Central memory CD8-positive, alpha-beta T cell (primary cell): ENCODE measurements at regions not wholly inside any gene's neighbourhood (a gene's known extent, or its start where the extent isn't known, plus 50 kb on each side); places are given as distances from the start of the nearest gene placed in this dataset.
A peak's percentile ranks its signal among the peaks of the same experiment; 100 is the strongest.
"Not testable (repeated sequence)": the region's sequence is repeated elsewhere in the genome, so short reads cannot be mapped to it uniquely, and the experiment has no call there.

Experiments used
- ATAC-seq: fragments of 150-1000 bp; cut with Tn5 transposase; replicated peaks from 2 replicates; pipeline ENCODE4 v1.10.0; 2022; ENCODE audit warnings: mild to moderate bottlenecking, moderate FRiP score, moderate number of reproducible peaks; ENCODE audit not compliant: poor library complexity, severe bottlenecking; ENCODE audit errors: extremely low read depth
- DNase-seq, 2 donors: peaks; one replicate each; pipeline ENCODE4 v3.0.0; 2021; ENCODE audit warnings: low spot score in 2 of 2
- H3K27ac Mint-ChIP-seq: one replicate; pipeline ENCODE4 v1.8.0; 2022; ENCODE audit warnings: low read depth, mild to moderate bottlenecking, moderate library complexity, mixed read lengths
- H3K27me3 Mint-ChIP-seq: one replicate; pipeline ENCODE4 v1.8.0; 2022; ENCODE audit warnings: mixed read lengths
- H3K36me3 Mint-ChIP-seq: one replicate; pipeline ENCODE4 v1.8.0; 2022; ENCODE audit warnings: mild to moderate bottlenecking, moderate library complexity, mixed read lengths; ENCODE audit not compliant: insufficient read depth
- H3K4me1 Mint-ChIP-seq: one replicate; pipeline ENCODE4 v1.8.0; 2022; ENCODE audit warnings: mixed read lengths
- H3K4me3 Mint-ChIP-seq: one replicate; pipeline ENCODE4 v1.8.0; 2022; ENCODE audit warnings: mild to moderate bottlenecking, moderate library complexity, mixed read lengths
- H3K9me3 Mint-ChIP-seq: one replicate; pipeline ENCODE4 v1.8.0; 2022; ENCODE audit warnings: mixed read lengths

DNA sequence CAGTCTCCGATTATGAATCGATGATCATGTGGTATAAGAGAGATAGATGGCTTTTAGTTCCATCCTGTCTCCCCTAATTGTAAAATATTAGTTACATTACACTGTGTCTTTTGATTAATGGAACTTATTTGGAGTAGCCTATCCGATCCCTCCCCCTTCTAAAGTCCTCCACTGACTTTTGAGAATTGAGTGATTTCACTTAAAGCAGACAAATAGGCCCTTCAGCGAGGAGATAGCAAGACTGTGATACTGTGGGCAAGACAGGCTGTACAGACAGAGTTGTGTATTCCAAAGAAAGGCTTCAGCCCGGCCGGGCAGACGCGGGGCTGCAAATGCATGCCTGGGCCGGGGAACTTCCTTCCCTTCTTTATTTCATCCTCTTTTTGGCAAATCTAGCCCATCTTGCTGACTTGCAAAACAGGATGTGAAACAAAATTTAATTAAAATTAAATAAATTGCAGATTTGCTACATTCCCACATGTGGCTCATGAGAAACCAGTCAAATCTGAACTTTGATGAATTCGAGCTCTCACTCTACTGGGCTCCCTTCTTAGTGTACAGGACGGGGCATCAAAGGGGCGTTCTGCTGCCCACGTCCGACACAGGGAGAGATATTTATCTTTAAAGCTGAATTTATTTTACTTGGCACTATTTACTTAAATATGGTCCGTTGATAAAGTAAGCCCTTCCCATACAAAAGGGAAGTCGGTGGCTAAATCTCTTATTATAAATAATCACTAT lies 314.8 kb downstream of the ZNF536 start:
- no peak for ATAC-seq
- peaks cover 5% of the 10 kb centered on the region for H3K4me1 Mint-ChIP-seq
- H3K27ac Mint-ChIP-seq = no peak overlapping the region
- H3K27me3 Mint-ChIP-seq = peaks cover 95% of the 10 kb centered on the region
- H3K36me3 Mint-ChIP-seq = no peaks in the 10 kb centered on the region
- H3K9me3 Mint-ChIP-seq = no peaks in the 10 kb centered on the region
- H3K4me3 Mint-ChIP-seq = no peak overlapping the region
- no peak for DNase-seq

DNA sequence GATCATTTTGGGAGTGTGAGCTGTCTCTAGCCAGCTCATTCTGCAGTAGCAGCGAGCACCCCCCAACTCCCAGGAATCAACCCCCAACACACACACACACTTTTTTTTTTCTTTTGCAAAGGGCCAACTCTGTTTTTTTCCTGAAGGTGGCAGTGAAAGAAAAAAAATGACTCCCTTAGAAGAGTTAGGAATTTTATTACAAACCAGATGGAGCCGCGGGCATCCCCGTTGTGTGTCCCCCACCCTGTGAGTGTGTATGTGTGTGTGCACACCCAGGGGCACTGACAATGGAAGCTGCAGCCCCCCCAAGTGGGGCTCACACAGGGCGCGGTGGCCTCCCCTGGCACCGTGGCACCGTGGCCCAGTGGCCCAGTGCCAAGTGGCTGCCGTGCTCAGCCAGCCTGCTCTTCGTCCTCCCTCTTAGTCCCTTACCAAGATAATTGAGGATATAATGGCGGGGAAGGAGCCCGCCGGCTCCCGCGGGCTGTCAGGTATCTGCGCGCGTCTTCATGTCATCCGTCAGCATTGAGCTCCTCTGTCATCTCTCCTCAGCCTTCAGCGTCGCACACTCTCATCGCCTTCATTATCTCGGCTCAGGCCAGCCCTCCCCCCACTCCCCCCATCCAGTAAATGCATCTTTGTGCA lies 314.1 kb downstream of the ZNF536 start:
- H3K4me1 Mint-ChIP-seq = peaks cover under 1% of the 10 kb centered on the region
- H3K27ac Mint-ChIP-seq = no peak overlapping the region
- peaks cover 95% of the 10 kb centered on the region for H3K27me3 Mint-ChIP-seq
- no peak for ATAC-seq
- H3K36me3 Mint-ChIP-seq = no peaks in the 10 kb centered on the region
- no peaks in the 10 kb centered on the region for H3K9me3 Mint-ChIP-seq
- DNase-seq = no peak
- H3K4me3 Mint-ChIP-seq = no peak overlapping the region

DNA sequence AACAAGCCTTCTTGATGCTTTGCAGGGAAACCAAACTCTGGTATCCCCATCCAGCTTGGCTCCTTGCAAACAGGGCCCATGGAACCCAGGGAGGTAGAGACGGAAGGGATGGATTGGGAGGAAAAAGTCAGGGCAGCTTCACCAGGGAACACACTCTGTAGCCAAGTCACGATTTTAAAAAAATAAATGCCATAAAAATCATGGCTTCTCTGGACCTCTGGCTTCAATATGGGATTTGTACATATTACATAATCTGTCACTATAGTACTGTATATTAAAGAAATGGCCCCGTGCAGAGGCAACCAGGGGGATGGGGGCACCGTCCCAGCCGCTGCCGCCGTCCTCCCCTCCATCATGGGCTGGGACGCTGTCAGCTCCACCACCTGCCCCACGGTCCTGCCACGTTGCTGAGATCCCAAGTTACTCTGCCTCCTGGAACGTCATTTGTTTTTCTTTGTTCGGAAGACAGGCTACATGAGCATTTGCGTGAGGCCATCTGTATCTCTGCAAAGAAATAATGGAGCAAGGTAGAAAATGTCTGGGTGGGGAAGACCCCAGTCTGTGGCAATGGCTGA lies 313.3 kb downstream of the ZNF536 start:
- no peak for ATAC-seq
- Mint-ChIP-seq H3K27ac (no peak overlapping the region), H3K4me3 (no peak overlapping the region), H3K36me3 (no peaks in the 10 kb centered on the region), H3K27me3 (peaks cover 94% of the 10 kb centered on the region), H3K4me1 (no peaks in the 10 kb centered on the region), H3K9me3 (no peaks in the 10 kb centered on the region)
- no peak for DNase-seq

DNA sequence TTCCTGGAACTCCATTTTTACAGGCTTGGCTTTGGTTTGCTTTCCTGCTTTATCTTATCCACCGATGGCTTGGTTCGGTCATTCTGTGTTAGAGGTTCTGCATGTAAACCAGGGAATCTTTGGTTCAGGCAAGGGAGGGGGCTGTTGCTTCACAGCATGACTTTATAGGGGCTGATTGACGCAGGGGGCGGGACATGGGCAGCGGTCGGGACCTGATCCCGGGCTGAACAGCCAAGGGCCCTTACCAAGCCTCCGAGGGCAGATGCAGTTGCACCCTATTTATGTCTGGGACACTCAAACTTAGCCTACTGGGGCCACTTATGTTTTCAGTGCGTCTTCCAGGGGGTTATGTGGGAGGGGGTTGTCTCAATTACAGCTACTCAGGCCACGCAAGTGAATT lies 312.4 kb downstream of the ZNF536 start:
- Mint-ChIP-seq H3K4me3 (no peak overlapping the region), H3K27ac (no peak overlapping the region), H3K4me1 (no peaks in the 10 kb centered on the region), H3K36me3 (no peaks in the 10 kb centered on the region), H3K27me3 (peaks cover 85% of the 10 kb centered on the region), H3K9me3 (no peaks in the 10 kb centered on the region)
- ATAC-seq (no peak), DNase-seq (no peak)

DNA sequence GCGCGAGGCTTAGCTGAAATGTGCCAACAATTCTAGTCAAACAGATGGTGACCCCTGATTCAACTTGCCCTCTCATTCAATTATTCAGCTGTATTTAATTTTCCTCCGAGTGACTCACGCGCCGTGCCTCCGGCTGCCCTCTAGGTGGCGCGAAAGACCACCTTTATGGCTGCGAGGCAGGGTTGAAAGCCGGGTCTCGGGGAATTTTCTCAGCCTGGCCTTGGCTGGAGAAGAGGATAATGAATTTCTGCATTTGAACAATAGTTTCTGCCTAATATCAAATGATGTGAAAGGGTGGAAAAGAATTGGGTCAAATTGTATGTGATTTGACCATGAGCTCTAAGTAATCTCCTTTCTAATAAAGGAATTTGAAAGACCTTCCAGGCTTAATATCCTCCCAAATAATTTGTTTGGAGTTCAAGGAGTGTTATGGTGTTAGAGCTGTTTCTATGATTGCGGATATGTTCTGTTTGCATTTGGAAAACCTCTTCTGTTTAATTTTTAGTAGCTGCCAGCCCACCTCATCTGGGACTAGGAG lies 310.9 kb downstream of the ZNF536 start:
- H3K36me3 Mint-ChIP-seq = no peaks in the 10 kb centered on the region
- H3K4me1 Mint-ChIP-seq = no peaks in the 10 kb centered on the region
- no peak overlapping the region for H3K4me3 Mint-ChIP-seq
- no peaks in the 10 kb centered on the region for H3K9me3 Mint-ChIP-seq
- DNase-seq (peak in 1 of 2 donors; percentile 26), ATAC-seq (no peak)
- no peak overlapping the region for H3K27ac Mint-ChIP-seq
- peaks cover 70% of the 10 kb centered on the region for H3K27me3 Mint-ChIP-seq

DNA sequence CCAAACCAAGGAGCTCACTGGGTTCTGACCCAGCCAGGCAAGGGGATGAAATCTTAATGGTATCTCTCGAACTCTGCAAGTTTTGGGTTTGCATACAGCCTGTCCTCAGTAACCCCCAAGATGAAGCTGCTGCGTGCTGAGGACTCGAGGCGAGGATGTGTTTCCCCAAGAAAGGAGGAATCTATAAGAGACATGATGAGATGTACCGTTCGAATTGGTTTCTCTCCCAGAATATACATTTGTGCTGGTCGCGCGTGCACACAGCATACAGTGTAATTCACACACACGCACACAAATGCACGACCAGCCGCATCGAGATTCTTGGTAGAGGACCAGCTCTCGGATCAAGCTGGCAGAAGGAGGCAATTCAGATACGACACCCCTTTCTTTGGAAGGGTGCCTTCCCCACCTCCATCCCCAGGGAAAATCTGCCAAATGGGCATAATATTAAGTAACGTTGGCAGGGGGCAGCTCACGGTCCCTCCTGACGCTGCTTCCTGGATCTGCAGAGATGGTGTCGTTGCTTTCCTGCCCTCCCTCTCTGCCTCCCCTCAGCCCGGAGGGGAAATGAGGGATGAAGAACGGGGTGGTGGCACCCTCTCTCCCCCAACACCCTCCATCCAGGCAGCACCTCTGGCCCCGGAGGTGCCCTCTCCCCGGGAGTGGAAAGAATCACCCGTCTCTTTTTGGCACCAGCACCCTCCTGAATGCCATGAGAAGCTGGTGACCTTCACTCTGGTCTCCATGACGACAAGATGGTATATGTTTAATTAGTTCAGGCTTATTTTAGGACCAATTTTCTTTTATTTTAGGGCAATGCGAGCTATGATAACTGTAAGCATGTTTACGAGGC lies 310.2 kb downstream of the ZNF536 start:
- Mint-ChIP-seq H3K27ac (no peak overlapping the region), H3K27me3 (peaks cover 70% of the 10 kb centered on the region), H3K9me3 (no peaks in the 10 kb centered on the region), H3K4me1 (no peaks in the 10 kb centered on the region), H3K4me3 (no peak overlapping the region), H3K36me3 (no peaks in the 10 kb centered on the region)
- no peak for ATAC-seq
- DNase-seq = no peak

DNA sequence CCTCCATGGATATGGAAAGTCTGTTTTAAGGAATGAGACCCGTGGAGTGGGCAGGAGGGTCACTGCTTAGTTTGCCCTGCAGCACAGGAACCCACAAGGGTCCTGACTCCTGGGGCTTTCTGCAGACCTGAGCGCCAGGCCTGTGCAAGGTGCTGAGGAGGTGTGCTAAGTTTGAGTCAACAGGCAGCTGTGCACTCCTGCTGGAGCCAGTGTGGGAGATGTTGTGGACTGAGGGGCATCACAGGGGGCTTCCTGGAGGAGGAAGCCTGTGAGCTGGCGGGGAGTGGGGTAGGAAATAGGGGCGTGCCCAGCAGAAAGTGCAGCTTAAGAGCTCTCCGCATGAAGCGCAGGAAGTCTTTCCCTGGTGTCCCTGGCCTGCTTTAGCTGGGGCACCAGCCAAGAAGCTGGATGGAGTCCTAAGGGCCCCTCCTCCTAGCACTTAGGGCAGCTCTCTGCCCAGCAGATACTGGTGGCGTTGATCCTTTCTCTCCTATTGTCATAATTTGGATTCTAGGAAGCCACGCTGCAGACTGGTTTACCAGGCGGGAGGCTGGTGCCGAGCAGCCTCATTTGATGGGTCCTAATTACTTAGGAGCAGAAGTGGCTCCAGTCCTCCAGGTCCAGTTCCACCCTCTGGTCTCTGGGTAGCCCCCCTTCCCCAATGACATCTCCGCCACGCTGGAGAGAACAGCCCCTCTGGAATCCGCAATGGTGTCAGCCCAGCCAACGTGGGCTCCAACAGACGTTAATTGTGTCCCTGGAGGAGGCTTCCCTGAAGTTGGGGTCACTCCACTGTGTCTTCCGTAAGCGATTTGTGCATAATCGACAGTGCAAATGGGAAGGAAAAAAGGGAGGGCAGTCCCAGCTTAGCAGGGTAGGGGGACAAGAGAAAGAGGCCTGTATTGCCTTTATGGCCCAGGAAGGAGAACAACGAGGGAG lies 309.2 kb downstream of the ZNF536 start:
- ATAC-seq = no peak
- no peak for DNase-seq
- no peak overlapping the region for H3K4me3 Mint-ChIP-seq
- H3K27ac Mint-ChIP-seq = no peak overlapping the region
- no peaks in the 10 kb centered on the region for H3K36me3 Mint-ChIP-seq
- no peaks in the 10 kb centered on the region for H3K9me3 Mint-ChIP-seq
- H3K4me1 Mint-ChIP-seq = no peaks in the 10 kb centered on the region
- H3K27me3 Mint-ChIP-seq = peaks cover 63% of the 10 kb centered on the region

DNA sequence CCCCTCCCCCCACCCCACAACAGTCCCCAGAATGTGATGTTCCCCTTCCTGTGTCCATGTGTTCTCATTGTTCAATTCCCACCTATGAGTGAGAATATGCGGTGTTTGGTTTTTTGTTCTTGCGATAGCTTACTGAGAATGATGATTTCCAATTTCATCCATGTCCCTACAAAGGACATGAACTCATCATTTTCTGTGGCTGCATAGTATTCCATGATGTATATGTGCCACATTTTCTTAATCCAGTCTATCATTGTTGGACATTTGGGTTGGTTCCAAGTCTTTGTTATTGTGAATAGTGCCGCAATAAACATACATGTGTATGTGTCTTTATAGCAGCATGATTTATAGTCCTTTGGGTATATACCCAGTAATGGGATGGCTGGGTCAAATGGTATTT lies 308.2 kb downstream of the ZNF536 start:
- not testable (repeated sequence) for H3K4me3 Mint-ChIP-seq, H3K9me3 Mint-ChIP-seq, H3K36me3 Mint-ChIP-seq, DNase-seq, H3K4me1 Mint-ChIP-seq, ATAC-seq, H3K27ac Mint-ChIP-seq
- peaks cover 54% of the 10 kb centered on the region for H3K27me3 Mint-ChIP-seq

DNA sequence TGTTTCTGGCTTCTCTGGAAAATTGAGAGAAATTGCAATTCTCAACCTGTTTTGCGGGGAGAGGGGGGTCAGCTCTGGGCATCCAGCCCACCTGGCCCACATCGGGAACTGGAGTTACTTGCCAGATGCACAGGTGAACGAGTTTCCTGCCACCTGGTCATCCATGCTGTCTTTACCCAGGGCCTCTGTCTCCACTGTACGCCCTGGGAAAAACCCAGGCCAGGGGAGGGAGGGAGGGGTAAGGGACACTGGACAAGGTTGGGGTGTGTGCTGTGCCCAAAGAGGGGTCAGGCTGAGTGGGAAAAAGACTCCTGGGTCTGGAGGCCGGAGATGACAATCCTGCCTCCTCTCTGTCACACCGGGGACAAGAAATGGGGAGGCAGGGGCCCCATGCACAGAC lies 307.6 kb downstream of the ZNF536 start:
- Mint-ChIP-seq H3K4me3 (no peak overlapping the region), H3K36me3 (no peaks in the 10 kb centered on the region), H3K4me1 (no peaks in the 10 kb centered on the region), H3K27ac (no peak overlapping the region), H3K9me3 (no peaks in the 10 kb centered on the region), H3K27me3 (peaks cover 52% of the 10 kb centered on the region)
- no peak for ATAC-seq
- no peak for DNase-seq

DNA sequence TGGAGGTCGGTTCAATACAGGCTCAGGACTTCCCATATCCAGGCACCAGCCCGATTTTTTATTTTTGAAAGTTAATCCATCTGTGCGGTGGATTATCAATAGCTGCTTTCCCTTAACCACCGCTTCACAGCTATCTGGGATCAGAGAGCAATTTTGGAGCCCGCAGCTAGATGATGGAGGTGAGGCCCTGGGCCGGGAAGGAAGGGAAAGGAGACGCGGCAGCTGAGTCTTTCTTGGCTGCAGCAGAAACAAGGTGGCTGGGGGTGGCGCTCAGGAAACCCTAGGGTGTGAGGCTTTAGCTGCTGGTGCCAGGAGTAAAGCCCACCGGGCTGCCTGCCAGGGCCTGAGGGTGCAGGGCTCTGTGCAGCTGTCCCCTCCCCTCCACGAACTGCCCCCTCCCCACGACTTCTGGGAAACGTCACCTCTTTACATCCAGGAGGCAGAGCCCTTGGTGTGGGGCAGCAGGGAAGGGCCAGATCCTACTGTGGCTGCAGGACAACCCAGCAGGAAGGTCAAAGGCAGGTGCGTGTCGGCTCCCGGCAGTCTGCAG lies 307.0 kb downstream of the ZNF536 start:
- no peaks in the 10 kb centered on the region for H3K4me1 Mint-ChIP-seq
- no peak overlapping the region for H3K27ac Mint-ChIP-seq
- no peak overlapping the region for H3K4me3 Mint-ChIP-seq
- ATAC-seq = no peak
- H3K27me3 Mint-ChIP-seq = peaks cover 50% of the 10 kb centered on the region
- no peaks in the 10 kb centered on the region for H3K36me3 Mint-ChIP-seq
- H3K9me3 Mint-ChIP-seq = no peaks in the 10 kb centered on the region
- DNase-seq = no peak

DNA sequence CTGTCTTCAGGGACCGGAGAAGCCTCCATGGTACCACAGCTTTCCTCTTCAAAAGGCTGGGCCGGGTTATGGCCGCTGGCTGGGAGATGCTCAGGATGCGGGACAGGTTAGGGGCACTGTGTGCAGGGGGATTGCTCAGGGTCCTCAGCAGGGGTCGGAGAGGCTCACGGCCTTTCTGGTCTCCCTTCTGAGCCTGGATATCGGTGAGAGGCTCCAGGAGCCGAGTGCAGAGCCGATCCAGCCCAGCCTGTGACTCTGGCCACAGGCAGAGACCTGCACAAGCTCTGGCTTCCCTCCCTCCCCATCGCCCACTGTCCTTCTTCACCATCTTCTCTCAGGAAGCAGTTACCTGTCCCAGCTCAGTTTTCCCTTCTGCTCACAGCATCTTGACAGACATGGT lies 306.0 kb downstream of the ZNF536 start:
- H3K36me3 Mint-ChIP-seq = no peaks in the 10 kb centered on the region
- no peaks in the 10 kb centered on the region for H3K4me1 Mint-ChIP-seq
- ATAC-seq (no peak), DNase-seq (no peak)
- H3K27ac Mint-ChIP-seq = no peak overlapping the region
- peaks cover 50% of the 10 kb centered on the region for H3K27me3 Mint-ChIP-seq
- H3K4me3 Mint-ChIP-seq = no peak overlapping the region
- H3K9me3 Mint-ChIP-seq = no peaks in the 10 kb centered on the region
